NT2/D1 (cell line): ENCODE measurements at regions not wholly inside any gene's neighbourhood (a gene's known extent, or its start where the extent isn't known, plus 50 kb on each side); places are given as distances from the start of the nearest gene placed in this dataset.
"Not testable (repeated sequence)": the region's sequence is repeated elsewhere in the genome, so short reads cannot be mapped to it uniquely, and the experiment has no call there.

Experiments used
- DNase-seq: peaks from one replicate; pipeline ENCODE4 v3.0.0-alpha.2; 2011; ENCODE audit warnings: low read depth, low spot score
- H3K27me3 ChIP-seq: 2 replicates; pipeline ENCODE4 v1.6.0; 2011; ENCODE audit warnings: mild to moderate bottlenecking; ENCODE audit not compliant: insufficient read length, insufficient read depth
- H3K36me3 ChIP-seq: 2 replicates; pipeline ENCODE4 v1.6.1; 2011; ENCODE audit warnings: mild to moderate bottlenecking, low read length, mixed read lengths; ENCODE audit not compliant: insufficient read depth, insufficient read length
- H3K4me1 ChIP-seq: 2 replicates; pipeline ENCODE4 v1.5.1; 2011; ENCODE audit not compliant: insufficient read depth, insufficient read length
- H3K4me3 ChIP-seq: 2 replicates; pipeline ENCODE4 v1.5.1; 2011; ENCODE audit warnings: low read depth; ENCODE audit not compliant: insufficient read length
- H3K9ac ChIP-seq: 2 replicates; pipeline ENCODE4 v1.6.0; 2011; ENCODE audit warnings: low read depth; ENCODE audit not compliant: insufficient read length
- H3K9me3 ChIP-seq: 2 replicates; pipeline ENCODE4 v1.5.1; 2011; ENCODE audit warnings: mild to moderate bottlenecking, low read length; ENCODE audit not compliant: insufficient read depth
- SUZ12 ChIP-seq: IDR thresholded peaks from 2 replicates; pipeline ENCODE4 v1.6.1; 2011; ENCODE audit not compliant: insufficient read length, insufficient read depth; ENCODE audit errors: extremely low read depth
- YY1 ChIP-seq: IDR thresholded peaks from 2 replicates; pipeline ENCODE4 v1.6.1; 2011; ENCODE audit not compliant: insufficient read length, insufficient read depth
- ZNF274 ChIP-seq: IDR thresholded peaks from 2 replicates; pipeline ENCODE4 v1.6.1; 2011; ENCODE audit warnings: mild to moderate bottlenecking, low read depth, low read length

- Histone ChIP-seq H3K4me1 (no peaks in the 10 kb centered on the region), H3K9me3 (no peaks in the 10 kb centered on the region), H3K4me3 (no peak overlapping the region), H3K9ac (no peak overlapping the region), H3K36me3 (no peaks in the 10 kb centered on the region), H3K27me3 (no peaks in the 10 kb centered on the region)
- no peak for TF ChIP-seq ZNF274
- no peak for TF ChIP-seq SUZ12
- no peak for TF ChIP-seq YY1
- DNase-seq, result no peak
Measured at GRCh38 chr7:57789130-57789529, 339.2 kb downstream of the ZNF716 start.

GRCh38 chr7:57819491-57819981 lies 369.6 kb downstream of the ZNF716 start:
- peaks cover 7% of the 10 kb centered on the region; the same call in 1 of the 2 replicates for H3K9me3 ChIP-seq
- no peak for DNase-seq
- H3K36me3 ChIP-seq, result no peaks in the 10 kb centered on the region
- no peaks in the 10 kb centered on the region for H3K4me1 ChIP-seq
- H3K27me3 ChIP-seq, result no peaks in the 10 kb centered on the region
- no peak for TF ChIP-seq YY1
- no peak overlapping the region for H3K9ac ChIP-seq
- H3K4me3 ChIP-seq, result no peak overlapping the region

- H3K27me3 ChIP-seq, result no peaks in the 10 kb centered on the region
- DNase-seq, result no peak
- no peak for TF ChIP-seq YY1
- TF ChIP-seq ZNF274, result no peak
- no peak for TF ChIP-seq SUZ12
- no peaks in the 10 kb centered on the region for H3K36me3 ChIP-seq
- H3K4me1 ChIP-seq, result no peaks in the 10 kb centered on the region
- H3K9me3 ChIP-seq, result peaks cover 7% of the 10 kb centered on the region; the same call in 1 of the 2 replicates
- H3K9ac ChIP-seq, result no peak overlapping the region
- no peak overlapping the region for H3K4me3 ChIP-seq
Measured at GRCh38 chr7:57820477-57820876, 370.5 kb downstream of the ZNF716 start.

GRCh38 chr7:57821438-57822382 lies 371.7 kb downstream of the ZNF716 start:
- no peaks in the 10 kb centered on the region for H3K27me3 ChIP-seq
- no peaks in the 10 kb centered on the region for H3K36me3 ChIP-seq
- no peak overlapping the region for H3K9ac ChIP-seq
- no peak for TF ChIP-seq SUZ12
- TF ChIP-seq ZNF274, result no peak
- TF ChIP-seq YY1, result no peak
- no peak overlapping the region for H3K4me3 ChIP-seq
- H3K9me3 ChIP-seq, result peaks cover 7% of the 10 kb centered on the region; the same call in 1 of the 2 replicates
- no peak for DNase-seq
- H3K4me1 ChIP-seq, result no peaks in the 10 kb centered on the region

GRCh38 chr7:57826548-57826947 lies 376.6 kb downstream of the ZNF716 start:
- not testable (repeated sequence) for DNase-seq, H3K9me3 ChIP-seq, H3K36me3 ChIP-seq, H3K9ac ChIP-seq, H3K4me1 ChIP-seq, H3K27me3 ChIP-seq, H3K4me3 ChIP-seq

GRCh38 chr7:57835161-57835560 lies 385.2 kb downstream of the ZNF716 start:
- not testable (repeated sequence) for H3K4me3 ChIP-seq, H3K36me3 ChIP-seq, H3K9me3 ChIP-seq, H3K9ac ChIP-seq, H3K27me3 ChIP-seq, DNase-seq, H3K4me1 ChIP-seq

- not testable (repeated sequence) for H3K9ac ChIP-seq, H3K36me3 ChIP-seq
Measured at GRCh38 chr7:57839152-57839551, 389.2 kb downstream of the ZNF716 start.

More at GRCh38 chr7:57839152-57839551, 389.2 kb downstream of the ZNF716 start:
- not testable (repeated sequence) for H3K27me3 ChIP-seq, H3K9me3 ChIP-seq, DNase-seq, H3K4me1 ChIP-seq, H3K4me3 ChIP-seq
